GM19467 (cell line): ENCODE measurements at regions not wholly inside any gene's neighbourhood (a gene's known extent, or its start where the extent isn't known, plus 50 kb on each side); places are given as distances from the start of the nearest gene placed in this dataset.
"Not testable (repeated sequence)": the region's sequence is repeated elsewhere in the genome, so short reads cannot be mapped to it uniquely, and the experiment has no call there.

Source experiments
- ATAC-seq: cut with Tn5 transposase; IDR thresholded peaks from one replicate; pipeline ENCODE4 v1.9.1; 2021; ENCODE audit warnings: mild to moderate bottlenecking, moderate library complexity; ENCODE audit not compliant: unreplicated experiment

GRCh38 chr11:29263971-29264682 is 752.7 kb downstream of the KCNA4 start:
- no peak for ATAC-seq

- ATAC-seq = no peak
These were observed 755.0 kb downstream of the KCNA4 start for GRCh38 chr11:29261831-29262230.

- no peak for ATAC-seq
These were observed 755.7 kb downstream of the KCNA4 start for GRCh38 chr11:29260939-29261705.

GRCh38 chr11:29258411-29258810 is 758.4 kb downstream of the KCNA4 start:
- ATAC-seq = no peak

- ATAC-seq = peak; percentile 45
These were observed 760.2 kb downstream of the KCNA4 start for GRCh38 chr11:29256580-29256979.

- no peak for ATAC-seq
These were observed 761.4 kb downstream of the KCNA4 start for GRCh38 chr11:29255401-29255800.

GRCh38 chr11:29251738-29252137 is 765.1 kb downstream of the KCNA4 start:
- peak; percentile 57 for ATAC-seq

GRCh38 chr11:29249713-29250112 is 767.1 kb downstream of the KCNA4 start:
- no peak for ATAC-seq

- ATAC-seq = no peak
These were observed 772.5 kb downstream of the KCNA4 start for GRCh38 chr11:29244355-29244754.

- no peak for ATAC-seq
These were observed 773.2 kb downstream of the KCNA4 start for GRCh38 chr11:29243616-29244015.

GRCh38 chr11:29231991-29232390 is 784.8 kb downstream of the KCNA4 start:
- no peak for ATAC-seq

GRCh38 chr11:29231586-29231985 is 785.2 kb downstream of the KCNA4 start:
- no peak for ATAC-seq

GRCh38 chr11:29227811-29228210 is 789.0 kb downstream of the KCNA4 start:
- no peak for ATAC-seq

GRCh38 chr11:29224739-29225384 is 792.0 kb downstream of the KCNA4 start:
- ATAC-seq = no peak

- ATAC-seq = not testable (repeated sequence)
These were observed 797.3 kb downstream of the KCNA4 start for GRCh38 chr11:29219531-29219930.

- no peak for ATAC-seq
These were observed 798.9 kb downstream of the KCNA4 start for GRCh38 chr11:29217901-29218300.

- no peak for ATAC-seq
These were observed 802.0 kb downstream of the KCNA4 start for GRCh38 chr11:29214833-29215232.

- no peak for ATAC-seq
These were observed 805.6 kb downstream of the KCNA4 start for GRCh38 chr11:29211202-29211601.

GRCh38 chr11:29210426-29210825 is 806.4 kb downstream of the KCNA4 start:
- no peak for ATAC-seq

GRCh38 chr11:29208117-29208516 is 808.7 kb downstream of the KCNA4 start:
- no peak for ATAC-seq

GRCh38 chr11:29200791-29201562 is 815.9 kb downstream of the KCNA4 start:
- ATAC-seq = no peak
